HG03342 (cell line): ENCODE measurements at regions not wholly inside any gene's neighbourhood (a gene's known extent, or its start where the extent isn't known, plus 50 kb on each side); places are given as distances from the start of the nearest gene placed in this dataset.
A peak's percentile ranks its signal among the peaks of the same experiment; 100 is the strongest.

Source experiments
- ATAC-seq: cut with Tn5 transposase; IDR thresholded peaks from one replicate; pipeline ENCODE4 v1.9.1; 2021; ENCODE audit warnings: mild to moderate bottlenecking, moderate library complexity; ENCODE audit not compliant: unreplicated experiment

- no peak for ATAC-seq
Observed at GRCh38 chr12:88957358-88957757, 377.1 kb upstream of the KITLG start.

GRCh38 chr12:88955531-88955930 lies 375.3 kb upstream of the KITLG start:
- no peak for ATAC-seq

GRCh38 chr12:88953029-88953586 lies 372.8 kb upstream of the KITLG start:
- no peak for ATAC-seq

GRCh38 chr12:88952562-88952942 lies 372.3 kb upstream of the KITLG start:
- ATAC-seq, result no peak

GRCh38 chr12:88951860-88952561 lies 371.7 kb upstream of the KITLG start:
- ATAC-seq, result no peak

GRCh38 chr12:88951177-88951576 lies 370.9 kb upstream of the KITLG start:
- ATAC-seq, result no peak

GRCh38 chr12:88947486-88948043 lies 367.3 kb upstream of the KITLG start:
- no peak for ATAC-seq

- peak; percentile 75 for ATAC-seq
Observed at GRCh38 chr12:88946372-88946997, 366.2 kb upstream of the KITLG start.

GRCh38 chr12:88945051-88945732 lies 364.9 kb upstream of the KITLG start:
- no peak for ATAC-seq

- no peak for ATAC-seq
Observed at GRCh38 chr12:88944397-88944796, 364.1 kb upstream of the KITLG start.

GRCh38 chr12:88940854-88941253 lies 360.6 kb upstream of the KITLG start:
- no peak for ATAC-seq

- ATAC-seq, result no peak
Observed at GRCh38 chr12:88935856-88936255, 355.6 kb upstream of the KITLG start.

GRCh38 chr12:88934163-88934747 lies 354.0 kb upstream of the KITLG start:
- no peak for ATAC-seq

- no peak for ATAC-seq
Observed at GRCh38 chr12:88932457-88932856, 352.2 kb upstream of the KITLG start.

- ATAC-seq, result no peak
Observed at GRCh38 chr12:88931598-88931997, 351.3 kb upstream of the KITLG start.

GRCh38 chr12:88925454-88925853 lies 345.2 kb upstream of the KITLG start:
- no peak for ATAC-seq

GRCh38 chr12:88924162-88924561 lies 343.9 kb upstream of the KITLG start:
- ATAC-seq, result no peak

GRCh38 chr12:88923631-88924030 lies 343.4 kb upstream of the KITLG start:
- ATAC-seq, result no peak

- no peak for ATAC-seq
Observed at GRCh38 chr12:88922816-88923215, 342.5 kb upstream of the KITLG start.

- no peak for ATAC-seq
Observed at GRCh38 chr12:88921890-88922532, 341.7 kb upstream of the KITLG start.

- ATAC-seq, result no peak
Observed at GRCh38 chr12:88921434-88921833, 341.2 kb upstream of the KITLG start.
